K562 (cell line): ENCODE measurements at regions not wholly inside any gene's neighbourhood (a gene's known extent, or its start where the extent isn't known, plus 50 kb on each side); places are given as distances from the start of the nearest gene placed in this dataset.

Experiments used
- ATAC-seq: fragments of 200-7000 bp; cut with Tn5 transposase; 3 replicates; pipeline ENCODE4 v1.9.1; 2020; ENCODE audit warnings: moderate library complexity
- BruUV-seq: library from RNA; stranded (reverse); fragments of 400-500 nt; replicated peaks from 2 replicates; lab custom pipeline; 2021; lab: Mats Ljungman, UMichigan
- CTCF ChIA-PET: fragments of 300-600 bp; formaldehyde crosslinking; extraction: SDS; loops from one replicate; lab custom pipeline; 2021; ENCODE audit warnings: low intra/inter-chr PET ratio; lab: Yijun Ruan, JAX
- POLR2A ChIA-PET: fragments of 300-600, 350-650 bp; sonication (Branson Sonifier 250); formaldehyde crosslinking; extraction: SDS; loops from one replicate; lab custom pipeline; 2021; ENCODE audit warnings: antibody characterized with exemption, inconsistent platforms; lab: Yijun Ruan, JAX
- DNase-seq, 4 experiments: peaks; one replicate each; pipeline versions ENCODE4 v3.0.0 to v3.0.0-alpha.2; 2011 to 2018; ENCODE audit warnings: low spot score in 3 of 4, mixed read lengths in 3 of 4; ENCODE audit errors: extremely low read depth in 1 of 4
- FAIRE-seq: peaks from 2 replicates; lab custom pipeline; 2011; peaks lifted over from hg19 to GRCh38; lab: Jason Lieb, UNC
- H2AFZ ChIP-seq: 2 replicates; pipeline ENCODE4 v1.6.0; 2011; ENCODE audit warnings: low read depth, low read length, control low read depth, inconsistent platforms
- H3K27ac ChIP-seq: fragments of 200-600 bp; 3 replicates; pipeline ENCODE4 v1.8.0; 2011; ENCODE audit warnings: low read depth, mild to moderate bottlenecking, control low read depth, inconsistent platforms, low read length, moderate library complexity, mixed read lengths; ENCODE audit errors: extremely low read depth
- H3K27me3 ChIP-seq, 2 experiments: fragments of 300-600 bp in 1 of 2; 2 replicates in 1 of 2; 3 replicates in 1 of 2; pipeline versions ENCODE4 v1.6.0 to v1.8.0; 2011; ENCODE audit warnings: inconsistent platforms in 2 of 2, low read length in 2 of 2, mild to moderate bottlenecking in 1 of 2, mixed read lengths in 1 of 2, moderate library complexity in 1 of 2; ENCODE audit not compliant: control insufficient read depth in 2 of 2, insufficient read depth in 2 of 2
- H3K36me3 ChIP-seq: fragments of 300-600 bp; 3 replicates; pipeline ENCODE4 v1.8.0; 2011; ENCODE audit warnings: mild to moderate bottlenecking, low read length, inconsistent platforms; ENCODE audit not compliant: control insufficient read depth, insufficient read depth
- H3K4me1 ChIP-seq, 2 experiments: fragments of 200-600 bp in 1 of 2; replicated peaks in 1 of 2; 2 replicates in 1 of 2; 3 replicates in 1 of 2; pipeline versions ENCODE4 v1.5.1 to v1.8.0; 2011; ENCODE audit warnings: inconsistent platforms in 2 of 2, low read length in 2 of 2, mild to moderate bottlenecking in 1 of 2, mixed read lengths in 1 of 2, moderate library complexity in 1 of 2; ENCODE audit not compliant: control insufficient read depth in 2 of 2, insufficient read depth in 2 of 2
- H3K4me2 ChIP-seq: 2 replicates; pipeline ENCODE4 v1.6.1; 2011; ENCODE audit warnings: low read length, control low read depth, inconsistent platforms, mixed read lengths; ENCODE audit not compliant: insufficient read depth
- H3K4me3 ChIP-seq: fragments of 200-600 bp; sonication (generic), shearing (Covaris generic); 2 replicates; pipeline ENCODE4 v1.5.1; 2016; ENCODE audit warnings: control low read depth, inconsistent platforms
- H3K79me2 ChIP-seq: fragments of 200-600 bp; 3 replicates; pipeline ENCODE4 v1.8.0; 2011; ENCODE audit warnings: low read length, inconsistent platforms; ENCODE audit not compliant: control insufficient read depth, insufficient read depth
- H3K9ac ChIP-seq, 2 experiments: 2 replicates each; pipeline versions ENCODE4 v1.6.0 to v1.6.1; 2011; ENCODE audit warnings: low read depth in 2 of 2, low read length in 2 of 2, control low read depth in 1 of 2, inconsistent platforms in 1 of 2, mild to moderate bottlenecking in 1 of 2, mixed read lengths in 1 of 2; ENCODE audit not compliant: insufficient read depth in 1 of 2
- H3K9me1 ChIP-seq: one replicate; pipeline ENCODE4 v1.6.0; 2011; ENCODE audit warnings: inconsistent platforms, mild to moderate bottlenecking, low read length, moderate library complexity; ENCODE audit not compliant: control insufficient read depth, insufficient read depth
- H3K9me3 ChIP-seq: replicated peaks from 2 replicates; pipeline ENCODE4 v1.5.1; 2011; ENCODE audit warnings: low read depth, low read length, inconsistent platforms; ENCODE audit not compliant: control insufficient read depth, insufficient read depth
- H4K20me1 ChIP-seq: replicated peaks from 2 replicates; pipeline ENCODE4 v1.6.1; 2011; ENCODE audit warnings: low read length, inconsistent platforms, mixed read lengths; ENCODE audit not compliant: control insufficient read depth, insufficient read depth
- CBX1 ChIP-seq: sonication (generic); IDR thresholded peaks from 2 replicates; pipeline ENCODE4 v1.6.1; 2016; ENCODE audit warnings: antibody characterized with exemption, low read depth, mild to moderate bottlenecking
- CBX3 ChIP-seq, 2 experiments: IDR thresholded peaks; 1 replicate in 1 of 2; 2 replicates in 1 of 2; pipeline ENCODE4 v1.6.1; 2012; ENCODE audit warnings: inconsistent platforms in 2 of 2, low read length in 2 of 2, borderline replicate concordance in 1 of 2, control low read depth in 1 of 2
- CCAR2 ChIP-seq: fragments of 200-400 bp; formaldehyde crosslinking; IDR thresholded peaks from 2 replicates; pipeline ENCODE4 v1.6.1; 2017; ENCODE audit warnings: mild to moderate bottlenecking, low read depth, low read length
- DIDO1 ChIP-seq: fragments of 450-650 bp; IDR thresholded peaks from 2 replicates; pipeline ENCODE4 v1.6.1; 2016; ENCODE audit warnings: low read depth, missing biosample characterization, missing genetic modification characterization
- ETS2 ChIP-seq: IDR thresholded peaks from 2 replicates; pipeline ENCODE4 v1.6.1; 2016; ENCODE audit warnings: borderline replicate concordance, missing genetic modification characterization, mild to moderate bottlenecking, moderate library complexity, missing compliant biosample characterization; ENCODE audit not compliant: poor library complexity, severe bottlenecking
- FOSL1 ChIP-seq: fragments of 200-800 bp; sonication (Bioruptor generic); conservative IDR thresholded peaks from 2 replicates; pipeline ENCODE4 v1.6.1; 2016; ENCODE audit warnings: missing genetic modification characterization, missing compliant biosample characterization
- HMGXB4 ChIP-seq: sonication (generic); formaldehyde crosslinking; IDR thresholded peaks from 2 replicates; pipeline ENCODE4 v1.8.1; 2023; ENCODE audit warnings: mild to moderate bottlenecking, missing genetic modification reagents
- HNRNPLL ChIP-seq: fragments of 200-400 bp; formaldehyde crosslinking; IDR thresholded peaks from 2 replicates; pipeline ENCODE4 v1.6.1; 2017; ENCODE audit warnings: low read length, low read depth, mild to moderate bottlenecking; ENCODE audit not compliant: poor library complexity, severe bottlenecking
- RBM15 ChIP-seq: fragments of 200-400 bp; formaldehyde crosslinking; IDR thresholded peaks from 2 replicates; pipeline ENCODE4 v1.6.1; 2018; ENCODE audit warnings: mild to moderate bottlenecking, low read length, moderate library complexity; ENCODE audit not compliant: insufficient read depth
- SNIP1 ChIP-seq: fragments of 450-650 bp; IDR thresholded peaks from 2 replicates; pipeline ENCODE4 v1.7.1; 2017; ENCODE audit warnings: low read depth, mild to moderate bottlenecking
- UBTF ChIP-seq, 2 experiments: IDR thresholded peaks; 2 replicates each; pipeline ENCODE4 v1.6.1; 2012; ENCODE audit warnings: improper control_type of control experiment in 2 of 2, low read depth in 2 of 2, low read length in 2 of 2, borderline replicate concordance in 1 of 2
- ZFP1 ChIP-seq: fragments of 450-650 bp; formaldehyde crosslinking; IDR thresholded peaks from 2 replicates; pipeline ENCODE4 v1.4.0; 2020; ENCODE audit warnings: mild to moderate bottlenecking, mixed read lengths
- ZNF354B ChIP-seq: fragments of 250-450 bp; sonication (Bioruptor Pico); IDR thresholded peaks from 2 replicates; pipeline ENCODE4 v1.4.0; 2020
- ZNF75A ChIP-seq: fragments of 450-650 bp; formaldehyde crosslinking; IDR thresholded peaks from 2 replicates; pipeline ENCODE4 v1.4.0; 2020; ENCODE audit warnings: mild to moderate bottlenecking
- WGBS: fragments of 100-300 bp; shearing (Covaris generic); methylation state at CpG from one replicate; pipeline ENCODE4 v1.1.6; 2016; ENCODE audit warnings: low coverage, mixed read lengths; ENCODE audit not compliant: insufficient coverage; ENCODE audit errors: missing lambda C conversion rate; 5-methylcytosine and 5-hydroxymethylcytosine counted together
- in situ Hi-C: fragments of 300-500 bp; cut with MboI; formaldehyde crosslinking; loops from 4 replicates; pipeline ENCODE4 v1.15.0; 2018; ENCODE audit warnings: inconsistent platforms, mixed read lengths
- intact Hi-C: fragments of 100-400 bp; cut with micrococcal nuclease; formaldehyde crosslinking; loops from 2 replicates; pipeline ENCODE4 v1.14.2; 2022

- TF ChIP-seq FOSL1 (no peak), DIDO1 (tag) (no peak), ZNF354B (no peak), ZFP1 (CRISPR knock-in tag) (no peak)
Measured at GRCh38 chrX:94114362-94114761, 440.4 kb downstream of the FAM133A start (continued).

- Histone ChIP-seq H3K36me3 (no peaks in the 10 kb centered on the region), H3K9me1 (no peaks in the 10 kb centered on the region), H3K79me2 (no peaks in the 10 kb centered on the region), H3K4me1 (no peaks in the 10 kb centered on the region), H3K4me3 (no peak overlapping the region), H3K27ac (no peak overlapping the region), H3K9ac (no peak overlapping the region), H2AFZ (no peak overlapping the region), H3K9me3 (no peaks in the 10 kb centered on the region), H3K27me3 (no peaks in the 10 kb centered on the region), H3K4me2 (no peak overlapping the region)
- intact Hi-C loops, result no loop called here
- 0% methylated on average over 2 of the region's 2 CpGs for WGBS
- CTCF ChIA-PET, result no interaction called here
- DNase-seq, result no peak
- FAIRE-seq, result no peak
- POLR2A ChIA-PET, result no interaction called here
- no peak for ATAC-seq
- in situ Hi-C loops, result no loop called here
- no TSS peak for BruUV-seq
- TF ChIP-seq RBM15 (no peak), CBX3 (IDR thresholded peaks at IDR 0.05; ENCODE audit: borderline replicate concordance in 1 of 2, low read length in 2 of 2) (no peak), HMGXB4 (CRISPR knock-in tag) (no peak), CBX1 (no peak), HNRNPLL (no peak), ETS2 (no peak), SNIP1 (no peak), UBTF (IDR thresholded peaks at IDR 0.05; ENCODE audit: borderline replicate concordance in 1 of 2, low read depth in 2 of 2, low read length in 2 of 2) (no peak), ZNF75A (CRISPR knock-in tag) (no peak), CCAR2 (no peak)
- TF ChIP-seq, all 486 proteins: peak for 0
- H4K20me1 ChIP-seq, result no peaks in the 10 kb centered on the region
Measured at GRCh38 chrX:94121799-94122198, 447.8 kb downstream of the FAM133A start.
